DMS53 (cell line): ENCODE measurements at regions not wholly inside any gene's neighbourhood (a gene's known extent, or its start where the extent isn't known, plus 50 kb on each side); places are given as distances from the start of the nearest gene placed in this dataset.

Source experiments
- DNase-seq: peaks from one replicate; lab custom pipeline; 2025; lab: John Stamatoyannopoulos, UW

DNA sequence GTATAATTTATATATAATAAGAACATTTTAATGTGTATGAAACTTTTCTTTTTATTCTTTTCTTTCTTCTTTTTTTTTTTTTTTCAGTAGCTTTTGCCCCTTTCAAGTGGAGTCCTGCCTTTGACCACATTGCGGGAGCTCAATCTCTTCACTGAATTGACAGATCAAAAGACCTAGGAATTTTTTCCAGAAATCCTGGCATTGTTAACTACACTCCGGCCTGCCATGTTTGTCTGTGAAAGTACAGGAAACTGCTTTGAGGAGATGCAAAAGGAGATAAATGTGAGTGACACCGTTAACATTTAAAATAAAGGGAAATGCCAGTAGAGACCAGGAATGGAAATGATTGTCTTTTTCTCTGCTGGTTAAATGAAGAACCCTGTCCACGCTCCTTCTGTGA, 159.3 kb upstream of the VCX3A start:
- DNase-seq = no peak

DNA sequence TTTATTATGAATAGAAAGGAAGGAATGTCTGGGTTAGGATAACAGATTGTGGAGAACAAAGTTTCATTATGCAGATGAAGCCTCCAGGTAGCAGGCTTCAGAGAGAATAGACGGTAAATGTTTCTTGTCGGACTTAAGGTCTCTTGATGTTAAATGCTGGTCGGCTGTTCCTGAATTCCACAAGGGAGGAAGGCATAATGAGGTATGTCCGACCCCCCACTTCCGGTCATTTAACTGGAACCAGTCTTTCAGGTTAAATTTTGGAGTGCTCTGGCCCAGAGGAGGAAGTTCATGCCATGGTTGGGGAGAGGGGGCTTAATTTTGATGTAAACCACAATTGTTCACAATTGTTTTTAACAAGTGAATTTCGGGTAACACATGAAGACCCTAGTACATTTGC, 158.1 kb upstream of the VCX3A start:
- DNase-seq = no peak

DNA sequence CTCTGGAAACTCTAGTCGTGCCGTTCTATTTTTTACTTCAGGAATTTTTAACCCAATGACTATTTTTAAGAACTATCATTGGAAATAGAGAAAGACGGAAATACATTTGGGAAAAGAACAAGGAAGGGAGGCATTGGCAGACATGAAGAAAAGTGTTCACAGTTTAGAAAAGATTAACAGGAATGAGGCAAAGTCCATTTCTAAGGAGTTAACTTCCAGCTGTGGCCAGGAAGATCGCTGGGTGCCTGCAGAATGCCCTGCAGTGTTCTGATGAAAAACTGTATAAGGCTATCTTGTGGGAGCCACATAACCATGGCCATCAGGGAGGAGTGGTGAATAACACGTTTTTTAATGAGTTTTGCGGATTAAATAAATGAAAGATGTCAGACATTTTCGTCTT, 150.6 kb upstream of the VCX3A start:
- no peak for DNase-seq

DNA sequence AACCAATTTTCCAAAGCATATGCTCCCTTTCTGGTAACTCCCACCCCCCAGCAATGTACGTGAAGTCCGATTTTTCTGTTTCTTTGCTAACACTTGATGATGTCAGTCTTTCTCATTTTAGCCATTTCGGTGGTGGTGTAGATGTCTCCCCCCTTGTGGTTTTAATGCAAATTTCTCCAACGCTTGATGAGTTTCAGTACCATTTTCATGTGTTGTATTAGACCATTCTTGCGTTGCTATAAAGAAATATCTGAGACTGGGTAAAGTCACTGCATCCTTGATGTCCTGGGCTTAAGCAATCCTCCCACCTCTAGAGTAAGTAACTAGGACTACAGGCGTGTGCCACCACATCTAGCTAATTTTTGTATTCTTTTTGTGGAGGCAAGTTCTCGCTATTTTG, 148.4 kb upstream of the VCX3A start:
- DNase-seq = no peak

DNA sequence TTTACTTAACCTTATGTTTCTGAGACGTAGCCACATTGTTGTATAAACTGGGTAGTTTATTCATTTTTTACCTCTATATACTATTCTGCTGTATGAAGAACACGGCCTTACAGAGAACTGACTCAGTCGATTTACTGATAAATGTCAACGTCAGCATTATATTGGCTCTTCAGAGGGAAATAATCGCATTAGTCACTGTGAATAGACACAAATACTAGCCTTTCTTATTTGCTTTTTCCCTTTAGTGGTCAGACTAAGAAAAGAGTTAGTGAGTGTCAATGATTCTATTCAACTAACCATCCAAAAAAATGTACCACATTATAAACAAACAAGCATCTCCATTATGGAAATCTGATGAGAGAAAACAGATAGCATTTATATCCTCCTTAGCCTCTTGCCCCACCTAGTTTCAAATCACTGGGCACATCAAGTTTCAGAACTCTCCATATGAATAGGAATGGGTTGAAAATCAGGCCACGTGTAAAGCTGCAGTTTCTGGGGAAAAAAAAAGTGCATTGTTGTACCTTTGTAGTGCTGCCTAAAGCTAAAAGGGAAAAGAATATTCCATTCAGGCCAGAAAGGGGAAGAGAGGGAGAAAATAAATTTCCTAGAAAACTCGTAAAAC, 146.7 kb upstream of the VCX3A start:
- DNase-seq = no peak

DNA sequence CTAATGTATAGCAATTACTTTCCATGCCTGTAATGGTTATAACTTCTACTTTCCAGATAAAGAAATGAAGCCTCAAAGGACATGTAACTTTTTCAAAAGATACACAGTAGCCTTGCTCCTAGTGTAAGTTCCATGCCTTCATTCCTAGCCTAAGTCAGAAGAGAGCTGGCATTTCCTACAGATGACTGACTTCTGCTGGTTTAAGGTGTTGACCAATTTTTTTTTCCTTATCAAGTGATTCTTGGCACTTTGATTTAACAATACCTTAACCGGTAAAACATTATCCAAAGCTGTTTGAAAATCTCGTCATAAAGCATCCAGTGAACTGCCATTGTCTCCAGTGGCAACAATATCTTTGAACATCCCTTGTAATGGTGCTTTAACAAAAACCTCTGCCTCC, 145.1 kb upstream of the VCX3A start:
- DNase-seq = no peak

DNA sequence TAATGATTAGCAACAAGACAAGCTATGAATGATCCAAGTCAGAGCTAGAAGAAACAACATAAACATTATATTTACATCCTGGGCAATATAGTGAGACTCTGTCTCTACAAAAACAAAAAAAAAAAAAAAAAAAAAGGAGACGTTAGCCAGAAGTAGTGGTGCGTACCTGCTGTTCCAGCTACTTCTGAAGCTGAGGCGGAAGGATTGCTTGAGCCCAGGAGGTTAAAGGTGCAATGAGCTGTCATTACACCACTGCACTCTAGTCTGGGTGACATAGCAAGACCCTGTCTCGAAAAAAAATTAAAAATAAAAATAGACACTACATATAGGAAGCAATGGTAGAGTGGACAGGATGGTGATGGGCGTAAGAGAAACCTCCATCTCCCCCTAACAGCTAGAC, 144.6 kb upstream of the VCX3A start:
- DNase-seq = no peak

DNA sequence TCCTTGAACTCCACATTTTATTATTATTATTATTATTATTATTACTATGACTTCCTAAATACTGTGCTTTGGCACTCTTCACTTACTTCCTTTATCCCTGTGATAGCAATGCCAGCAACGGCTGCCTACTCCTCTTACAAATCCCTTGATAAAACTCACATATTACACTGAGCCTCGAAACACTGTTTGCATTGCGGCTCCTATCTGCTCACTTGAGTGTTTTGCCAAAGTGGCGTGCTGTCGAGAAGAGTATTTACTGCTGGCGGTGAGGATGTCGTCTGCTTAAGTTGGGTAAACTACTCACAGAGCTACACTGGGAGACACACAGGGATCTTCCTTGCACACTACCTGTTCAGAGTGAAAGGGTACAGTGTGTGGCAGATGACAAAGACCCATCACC, 143.4 kb upstream of the VCX3A start:
- DNase-seq = peak; percentile 67

DNA sequence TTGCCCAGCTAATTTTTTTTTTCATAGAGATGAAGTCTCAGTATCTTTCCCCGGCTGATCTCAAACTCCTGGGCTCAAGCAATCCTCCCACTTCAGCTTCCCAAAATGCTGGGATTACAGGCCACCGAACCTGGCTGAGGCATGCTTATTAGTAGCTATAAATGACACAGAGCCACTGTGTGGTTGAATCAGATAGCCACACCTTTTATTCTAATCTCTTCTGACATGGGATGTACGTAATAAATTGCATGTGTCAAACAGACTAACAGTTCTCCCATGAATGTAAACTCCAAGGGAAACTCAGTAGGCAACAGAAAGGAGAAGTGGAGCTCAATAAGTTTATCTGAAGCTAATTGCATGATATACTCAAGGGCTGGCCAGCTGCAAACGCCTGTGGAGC, 139.8 kb upstream of the VCX3A start:
- DNase-seq = no peak

DNA sequence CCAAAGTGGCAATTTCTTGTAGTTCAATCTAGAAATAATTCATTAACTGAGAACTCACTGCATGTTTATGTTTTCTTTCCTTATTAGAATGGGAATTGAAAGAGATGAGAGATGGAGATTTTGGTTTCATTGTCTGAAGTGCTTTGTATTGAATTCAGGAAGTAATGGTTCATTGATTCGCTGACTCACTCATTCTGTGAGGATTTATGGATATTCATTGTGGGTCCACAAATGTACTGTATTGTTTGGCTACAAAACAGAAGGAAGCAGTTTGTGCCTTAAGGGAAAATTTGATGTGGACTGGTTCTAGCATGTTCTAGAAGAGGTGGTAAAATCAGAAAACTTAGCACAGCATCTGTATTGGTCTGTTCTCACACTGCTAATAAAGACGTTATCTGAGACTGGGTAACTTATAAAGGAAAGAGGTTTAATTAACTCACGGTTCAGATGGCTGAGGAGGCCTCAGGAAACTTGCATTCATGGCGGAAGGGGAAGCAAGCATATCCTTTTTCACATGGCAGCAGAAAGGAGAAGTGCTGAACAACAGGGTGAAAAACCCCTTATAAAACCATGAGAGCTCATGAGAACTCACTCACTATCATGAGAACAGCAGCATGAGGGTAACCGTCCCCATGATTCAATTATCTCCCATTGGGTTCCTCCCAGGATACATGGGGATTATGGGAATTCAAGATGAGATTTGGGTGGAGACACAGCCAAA, 132.3 kb upstream of the VCX3A start:
- DNase-seq = peak; percentile 43

DNA sequence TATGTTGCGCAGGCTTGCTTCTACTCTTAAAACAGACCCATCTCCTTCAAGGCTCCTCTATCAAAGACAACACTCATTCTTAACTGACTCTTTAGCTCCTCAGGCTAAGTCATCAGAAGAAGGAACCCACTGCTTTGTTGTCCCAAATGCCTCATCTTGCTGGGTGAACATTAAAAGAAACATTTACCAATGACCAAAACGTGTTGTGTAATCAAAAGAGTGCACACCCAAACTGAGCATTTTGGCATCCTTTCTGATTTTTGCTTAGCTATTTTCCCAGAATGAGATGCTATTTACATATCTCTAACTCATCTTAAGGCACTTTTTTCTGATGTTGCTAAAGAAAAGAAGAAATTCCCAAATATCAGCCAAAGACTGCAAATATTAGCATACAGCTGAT, 131.7 kb upstream of the VCX3A start:
- DNase-seq = no peak

DNA sequence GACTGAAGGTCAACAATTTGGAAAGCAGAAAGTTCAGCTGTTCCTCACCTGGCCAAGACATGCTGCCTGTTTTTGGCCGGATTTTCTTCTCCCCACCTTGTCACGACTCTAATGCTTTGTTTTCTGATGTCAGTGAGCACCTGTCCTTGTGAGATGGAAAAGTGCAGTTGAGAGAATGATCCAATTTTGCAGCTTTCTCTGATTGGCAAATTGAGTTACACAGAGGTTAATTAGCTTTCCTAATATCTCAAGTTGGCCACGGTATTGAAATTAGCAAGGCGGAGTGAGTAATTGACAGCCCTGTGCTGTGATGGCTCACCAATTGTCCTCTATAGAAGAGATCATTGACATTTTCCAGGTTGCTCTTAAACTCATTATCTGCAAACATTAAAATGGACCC, 126.8 kb upstream of the VCX3A start:
- DNase-seq = no peak

DNA sequence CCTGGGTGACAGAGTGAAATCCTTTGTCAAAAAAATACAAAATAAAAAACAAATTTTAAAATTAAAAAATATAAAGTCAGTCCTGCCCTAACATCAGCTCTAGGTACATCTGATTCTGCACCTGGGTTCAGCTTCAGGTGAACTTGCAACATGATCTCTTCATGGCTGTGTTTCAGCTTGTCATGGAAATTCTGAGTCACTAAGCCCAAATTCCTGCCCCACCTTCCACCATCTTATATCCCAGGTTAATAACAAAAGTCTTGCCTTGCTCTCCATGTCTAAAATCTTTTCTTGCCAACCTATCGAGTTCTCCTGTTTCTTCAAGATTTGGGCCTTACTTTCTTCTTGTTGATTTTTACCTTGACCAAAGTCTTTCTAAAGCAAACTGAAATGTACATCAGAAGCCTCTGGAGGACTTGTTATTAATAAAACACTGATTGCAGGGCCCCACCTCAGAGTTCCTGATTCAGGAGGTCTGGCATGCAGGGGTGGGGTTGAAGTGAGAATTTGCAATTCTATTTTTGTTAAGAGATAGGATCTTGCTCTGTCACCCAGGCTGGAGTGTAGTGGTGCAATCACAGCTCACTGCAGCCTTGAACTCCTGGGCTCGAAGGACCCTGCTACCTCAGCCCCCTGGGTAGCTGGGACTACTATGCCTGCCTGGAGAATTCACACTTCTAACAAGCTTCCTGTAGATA, 125.8 kb upstream of the VCX3A start:
- no peak for DNase-seq

DNA sequence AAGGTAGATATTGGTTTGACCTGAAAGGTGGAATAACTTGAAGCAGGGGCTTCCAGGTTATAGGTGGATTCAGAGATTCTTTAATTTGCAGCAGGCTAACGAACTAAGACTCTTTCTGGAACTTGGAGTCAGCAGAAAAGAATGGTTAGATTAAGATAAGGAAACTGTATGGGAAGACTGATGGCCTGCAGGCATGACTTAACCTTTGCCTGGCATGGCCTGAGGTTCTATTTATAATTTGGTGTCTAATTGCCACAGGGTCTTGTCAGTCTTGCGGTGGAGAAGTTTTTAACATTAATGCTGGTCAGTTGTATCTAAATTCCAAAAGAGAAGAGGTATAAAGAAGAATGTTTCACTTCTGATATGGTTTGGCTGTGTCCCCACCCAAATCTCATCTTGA, 110.3 kb upstream of the VCX3A start:
- DNase-seq = no peak

DNA sequence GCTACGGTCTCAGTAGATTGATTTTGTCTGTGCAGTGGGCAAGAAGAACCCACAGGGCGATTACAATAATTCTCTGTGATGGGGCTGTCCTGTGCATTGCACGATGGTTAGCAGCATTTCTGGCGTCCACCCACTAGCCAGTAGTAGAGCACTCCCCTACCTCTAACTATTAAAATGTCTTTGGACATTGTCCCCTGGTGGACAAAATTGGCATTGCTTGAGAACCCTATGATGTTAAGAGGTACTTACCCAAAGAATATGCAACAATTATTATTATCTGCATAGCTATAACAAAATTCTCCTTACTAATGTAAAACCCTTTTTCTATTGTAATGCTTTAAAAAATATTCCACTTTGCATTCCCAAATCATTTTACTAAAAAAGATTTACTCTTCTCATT, 109.5 kb upstream of the VCX3A start:
- peak; percentile 11 for DNase-seq

DNA sequence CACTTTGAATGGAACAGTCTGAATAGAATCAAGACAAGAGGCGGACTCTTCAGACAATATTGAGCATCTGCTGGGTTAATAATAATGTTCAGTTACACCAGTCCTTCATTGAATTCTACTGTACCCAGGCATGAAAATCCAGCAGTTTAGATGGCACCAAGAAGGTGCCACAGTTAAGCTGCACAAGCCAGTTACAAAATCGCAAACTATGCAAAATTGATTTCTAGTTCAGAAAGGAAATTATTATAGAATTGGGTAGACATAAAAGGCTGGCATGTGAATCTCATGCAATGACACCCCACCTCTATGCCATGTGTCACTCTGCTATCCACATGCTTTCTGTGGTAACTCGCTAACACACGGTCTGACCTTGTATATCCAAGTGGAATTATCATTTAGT, 105.8 kb upstream of the VCX3A start:
- no peak for DNase-seq

DNA sequence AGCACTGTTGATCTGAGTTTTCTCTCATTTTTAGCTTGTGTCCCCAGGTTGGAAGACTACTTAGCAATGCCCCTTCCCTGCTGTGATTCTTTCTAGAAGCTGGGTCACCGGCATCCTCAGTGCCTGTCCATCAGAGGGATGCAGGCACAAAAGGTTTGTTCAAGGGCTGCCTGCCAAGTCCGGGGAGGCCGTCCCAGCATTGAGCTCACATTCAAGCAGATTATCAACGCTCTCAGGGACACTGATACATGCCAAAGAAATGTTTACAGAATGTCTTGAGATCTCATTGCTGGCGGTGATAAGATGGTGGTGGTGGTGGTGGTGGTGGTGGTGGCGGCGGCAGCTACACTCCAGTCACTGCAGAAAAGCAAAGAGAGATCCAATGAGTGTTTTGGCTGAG, 79.6 kb upstream of the VCX3A start:
- DNase-seq = no peak

DNA sequence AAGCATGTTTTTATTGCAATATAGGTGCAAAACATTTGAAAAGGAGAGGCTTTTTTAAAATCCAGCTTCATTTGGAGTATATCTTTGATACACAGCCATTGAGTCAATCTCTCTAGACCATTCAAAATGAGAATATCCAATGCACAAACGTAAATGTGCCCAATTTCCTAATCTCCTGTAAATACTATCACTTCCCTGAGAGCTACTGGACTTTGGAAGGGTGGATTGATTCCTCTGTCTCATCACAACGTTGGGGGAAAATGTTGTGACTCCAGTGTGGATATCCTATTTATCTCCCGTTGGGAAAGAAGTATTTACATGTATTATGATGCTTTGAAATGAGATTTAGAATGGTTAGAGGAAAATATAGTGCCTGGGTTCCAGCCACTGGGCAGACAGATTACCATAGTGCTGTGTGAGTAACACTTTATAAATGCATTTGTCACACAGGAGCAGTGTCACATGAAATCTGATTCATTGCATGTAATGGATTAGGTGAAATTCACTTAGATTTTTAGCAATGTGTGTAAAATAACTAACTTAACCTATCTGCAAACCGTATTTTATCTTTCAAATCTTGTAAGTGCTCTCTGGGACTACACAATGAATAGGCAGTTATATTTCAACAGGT, 64.4 kb upstream of the VCX3A start:
- DNase-seq = no peak
